Fibroblast of upper back skin (primary cell): ENCODE measurements at regions not wholly inside any gene's neighbourhood (a gene's known extent, or its start where the extent isn't known, plus 50 kb on each side); places are given as distances from the start of the nearest gene placed in this dataset.

Experiments
- DNase-seq: peaks from one replicate; pipeline ENCODE4 v3.0.0-alpha.2; 2013

GRCh38 chr6:79763301-79763700, 132.2 kb downstream of the SH3BGRL2 start:
- DNase-seq: peak; percentile 6

GRCh38 chr6:79762370-79762769, 131.2 kb downstream of the SH3BGRL2 start:
- peak; percentile 5 for DNase-seq

GRCh38 chr6:79756496-79756895, 125.4 kb downstream of the SH3BGRL2 start:
- no peak for DNase-seq

GRCh38 chr6:79755967-79756366, 124.8 kb downstream of the SH3BGRL2 start:
- DNase-seq: no peak
